PC-3 (cell line): ENCODE measurements at regions not wholly inside any gene's neighbourhood (a gene's known extent, or its start where the extent isn't known, plus 50 kb on each side); places are given as distances from the start of the nearest gene placed in this dataset.

Source experiments
- ATAC-seq: fragments of 200-7000 bp; cut with Tn5 transposase; 2 replicates; pipeline ENCODE4 v1.9.1; 2020; ENCODE audit warnings: mild to moderate bottlenecking, moderate library complexity
- BruUV-seq: library from RNA; stranded (reverse); fragments of 400-500 nt; replicated peaks from 2 replicates; lab custom pipeline; 2021; lab: Mats Ljungman, UMichigan
- CTCF ChIA-PET: fragments of 300-600 bp; sonication (Branson Sonifier 250); formaldehyde crosslinking; loops from one replicate; lab custom pipeline; 2022; ENCODE audit warnings: antibody characterized with exemption; lab: Charles Lee
- POLR2A ChIA-PET: fragments of 300-600 bp; sonication (Branson Sonifier 250); formaldehyde crosslinking; loops from one replicate; lab custom pipeline; 2022; ENCODE audit warnings: antibody characterized with exemption; ENCODE audit not compliant: unreplicated experiment; lab: Charles Lee
- DNase-seq: peaks from one replicate; pipeline ENCODE4 v3.0.0-alpha.2; 2015
- H2AFZ ChIP-seq: fragments of 300-600 bp; sonication (generic); 2 replicates; pipeline ENCODE4 v1.6.0; 2016; ENCODE audit warnings: antibody characterized with exemption, low read length
- H3F3A ChIP-seq: fragments of 300-600 bp; sonication (generic); one replicate; pipeline ENCODE4 v1.6.0; 2017; ENCODE audit warnings: antibody characterized with exemption, low read length, control low read depth, mild to moderate bottlenecking; ENCODE audit not compliant: unreplicated experiment
- H3K27ac ChIP-seq: fragments of 300-600 bp; sonication (generic); 2 replicates; pipeline ENCODE4 v1.5.1; 2016; ENCODE audit warnings: mild to moderate bottlenecking, low read length
- H3K27me3 ChIP-seq: fragments of 300-600 bp; sonication (generic); 2 replicates; pipeline ENCODE4 v1.6.1; 2016; ENCODE audit warnings: low read length, mixed read lengths
- H3K36me3 ChIP-seq: fragments of 300-600 bp; sonication (generic); 2 replicates; pipeline ENCODE4 v1.6.1; 2016; ENCODE audit warnings: low read depth, mixed run types, low read length, mixed read lengths
- H3K4me1 ChIP-seq: fragments of 300-600 bp; sonication (generic); 2 replicates; pipeline ENCODE4 v1.5.1; 2016; ENCODE audit warnings: low read length; ENCODE audit not compliant: insufficient read depth
- H3K4me2 ChIP-seq: fragments of 300-600 bp; sonication (generic); 2 replicates; pipeline ENCODE4 v1.6.0; 2016; ENCODE audit warnings: low read length
- H3K4me3 ChIP-seq: fragments of 300-600 bp; sonication (generic); 2 replicates; pipeline ENCODE4 v1.5.1; 2016; ENCODE audit warnings: mild to moderate bottlenecking, low read length, mixed read lengths
- H3K79me2 ChIP-seq: fragments of 300-600 bp; sonication (generic); 2 replicates; pipeline ENCODE4 v1.6.1; 2017; ENCODE audit warnings: low read length, mixed read lengths
- H3K9ac ChIP-seq: fragments of 300-600 bp; sonication (generic); 2 replicates; pipeline ENCODE4 v1.6.0; 2016; ENCODE audit warnings: mild to moderate bottlenecking, low read length
- H3K9me2 ChIP-seq: fragments of 300-600 bp; sonication (generic); replicated peaks from 2 replicates; pipeline ENCODE4 v1.6.1; 2016; ENCODE audit warnings: mixed run types, low read length, mixed read lengths
- H3K9me3 ChIP-seq: fragments of 300-600 bp; sonication (generic); 2 replicates; pipeline ENCODE4 v1.6.1; 2016; ENCODE audit warnings: low read length, mixed read lengths
- H4K20me1 ChIP-seq: fragments of 300-600 bp; sonication (generic); 2 replicates; pipeline ENCODE4 v1.6.1; 2016; ENCODE audit warnings: low read length, mixed read lengths
- CTCF ChIP-seq: fragments of 300-600 bp; sonication (generic); conservative IDR thresholded peaks from 2 replicates; pipeline ENCODE4 v1.5.1; 2017; ENCODE audit warnings: antibody characterized with exemption, low read depth, mild to moderate bottlenecking, low read length
- EZH2 ChIP-seq: fragments of 300-600 bp; sonication (generic); IDR thresholded peaks from one replicate; pipeline ENCODE4 v1.6.1; 2017; ENCODE audit warnings: antibody characterized with exemption, mild to moderate bottlenecking, low read length; ENCODE audit not compliant: unreplicated experiment
- EZH2phosphoT487 ChIP-seq: fragments of 300-600 bp; sonication (generic); IDR thresholded peaks from 2 replicates; pipeline ENCODE4 v1.6.1; 2018; ENCODE audit warnings: mild to moderate bottlenecking, antibody characterized with exemption, low read length, borderline replicate concordance
- intact Hi-C: fragments of 100-400 bp; cut with micrococcal nuclease; formaldehyde crosslinking; loops from 2 replicates; pipeline ENCODE4 v1.9.0; 2023

- BruUV-seq: no TSS peak
- POLR2A ChIA-PET: no interaction called here
- H4K20me1 ChIP-seq: no peaks in the 10 kb centered on the region
Measured at GRCh38 chr2:188835006-188835405, 139.2 kb upstream of the COL3A1 start.

GRCh38 chr2:188835821-188836220, 138.4 kb upstream of the COL3A1 start:
- Histone ChIP-seq H3K27me3 (no peaks in the 10 kb centered on the region), H3K4me1 (no peaks in the 10 kb centered on the region), H3K9me3 (0 out of 2 replicates have a peak, but pooled peaks cover 5% of the 10 kb centered on the region), H3F3A (no peaks in the 10 kb centered on the region), H3K27ac (no peak overlapping the region), H3K9ac (no peak overlapping the region), H4K20me1 (no peaks in the 10 kb centered on the region), H3K9me2 (no peaks in the 10 kb centered on the region), H3K4me2 (no peak overlapping the region), H2AFZ (no peak overlapping the region), H3K36me3 (no peaks in the 10 kb centered on the region; the same call in 1 of the 2 replicates), H3K79me2 (no peaks in the 10 kb centered on the region), H3K4me3 (no peak overlapping the region)
- DNase-seq (no peak), ATAC-seq (no peak)
- TF ChIP-seq CTCF: no peak
- TF ChIP-seq EZH2phosphoT487: no peak
- no peak for TF ChIP-seq EZH2
- ChIA-PET CTCF (no interaction called here), POLR2A (no interaction called here)
- intact Hi-C loops: no loop called here
- BruUV-seq: no TSS peak

More at GRCh38 chr2:188835006-188835405, 139.2 kb upstream of the COL3A1 start:
- no peak overlapping the region for H3K27ac ChIP-seq
- H3K9me3 ChIP-seq: 0 out of 2 replicates have a peak, but pooled peaks cover 5% of the 10 kb centered on the region
- no peaks in the 10 kb centered on the region for H3K27me3 ChIP-seq
- no peaks in the 10 kb centered on the region for H3K4me1 ChIP-seq
- CTCF ChIA-PET: no interaction called here
- no peaks in the 10 kb centered on the region for H3F3A ChIP-seq
- TF ChIP-seq CTCF (no peak), EZH2phosphoT487 (no peak), EZH2 (no peak)
- DNase-seq (no peak), ATAC-seq (no peak)
- intact Hi-C loops: no loop called here
- no peak overlapping the region for H3K4me2 ChIP-seq
- no peaks in the 10 kb centered on the region for H3K79me2 ChIP-seq
- no peaks in the 10 kb centered on the region; the same call in 1 of the 2 replicates for H3K36me3 ChIP-seq
- H2AFZ ChIP-seq: no peak overlapping the region
- H3K9ac ChIP-seq: no peak overlapping the region
- no peaks in the 10 kb centered on the region for H3K9me2 ChIP-seq
- H3K4me3 ChIP-seq: no peak overlapping the region

GRCh38 chr2:188845692-188846091, 128.5 kb upstream of the COL3A1 start:
- ChIA-PET CTCF (no interaction called here), POLR2A (no interaction called here)
- H3K79me2 ChIP-seq: no peaks in the 10 kb centered on the region
- H3K4me2 ChIP-seq: no peak overlapping the region
- no peaks in the 10 kb centered on the region for H4K20me1 ChIP-seq
- DNase-seq (peak; percentile 22), ATAC-seq (no peak)
- intact Hi-C loops: no loop called here
- no peaks in the 10 kb centered on the region for H3K27me3 ChIP-seq
- H3K9me3 ChIP-seq: no peaks in the 10 kb centered on the region
- no peaks in the 10 kb centered on the region for H3F3A ChIP-seq
- no peak overlapping the region for H3K27ac ChIP-seq
- H3K36me3 ChIP-seq: no peaks in the 10 kb centered on the region
- no peaks in the 10 kb centered on the region for H3K9me2 ChIP-seq
- H3K9ac ChIP-seq: no peak overlapping the region
- H2AFZ ChIP-seq: no peak overlapping the region
- TF ChIP-seq EZH2phosphoT487 (no peak), EZH2 (no peak), CTCF (no peak)
- no TSS peak for BruUV-seq
- no peak overlapping the region for H3K4me3 ChIP-seq
- no peaks in the 10 kb centered on the region for H3K4me1 ChIP-seq
